HG03045 (cell line): ENCODE measurements at regions not wholly inside any gene's neighbourhood (a gene's known extent, or its start where the extent isn't known, plus 50 kb on each side); places are given as distances from the start of the nearest gene placed in this dataset.
"Not testable (repeated sequence)": the region's sequence is repeated elsewhere in the genome, so short reads cannot be mapped to it uniquely, and the experiment has no call there.

Experiments
- ATAC-seq: cut with Tn5 transposase; IDR thresholded peaks from one replicate; pipeline ENCODE4 v1.9.1; 2021; ENCODE audit warnings: mild to moderate bottlenecking, moderate library complexity; ENCODE audit not compliant: unreplicated experiment

GRCh38 chr7:47191316-47191715 is 390.6 kb downstream of the TNS3 start:
- ATAC-seq: no peak

GRCh38 chr7:47190462-47190861 is 391.4 kb downstream of the TNS3 start:
- ATAC-seq: no peak

GRCh38 chr7:47188653-47189315 is 393.1 kb downstream of the TNS3 start:
- no peak for ATAC-seq

GRCh38 chr7:47188136-47188535 is 393.8 kb downstream of the TNS3 start:
- ATAC-seq: no peak

GRCh38 chr7:47186316-47186715 is 395.6 kb downstream of the TNS3 start:
- no peak for ATAC-seq

- no peak for ATAC-seq
Observed at GRCh38 chr7:47185839-47186238, 396.1 kb downstream of the TNS3 start.

- ATAC-seq: no peak
Observed at GRCh38 chr7:47185170-47185569, 396.7 kb downstream of the TNS3 start.

GRCh38 chr7:47183862-47184590 is 397.9 kb downstream of the TNS3 start:
- no peak for ATAC-seq

GRCh38 chr7:47181746-47182361 is 400.1 kb downstream of the TNS3 start:
- ATAC-seq: no peak

- no peak for ATAC-seq
Observed at GRCh38 chr7:47180516-47180826, 401.4 kb downstream of the TNS3 start.

GRCh38 chr7:47179812-47180515 is 401.9 kb downstream of the TNS3 start:
- no peak for ATAC-seq

- not testable (repeated sequence) for ATAC-seq
Observed at GRCh38 chr7:47172602-47173539, 409.0 kb downstream of the TNS3 start.

GRCh38 chr7:47170516-47170915 is 411.4 kb downstream of the TNS3 start:
- no peak for ATAC-seq

GRCh38 chr7:47154791-47155190 is 427.1 kb downstream of the TNS3 start:
- ATAC-seq: no peak

GRCh38 chr7:47153576-47153975 is 428.3 kb downstream of the TNS3 start:
- no peak for ATAC-seq

- ATAC-seq: no peak
Observed at GRCh38 chr7:47153058-47153457, 428.9 kb downstream of the TNS3 start.

GRCh38 chr7:47152307-47152706 is 429.6 kb downstream of the TNS3 start:
- no peak for ATAC-seq

- ATAC-seq: no peak
Observed at GRCh38 chr7:47150497-47151260, 431.2 kb downstream of the TNS3 start.

- ATAC-seq: no peak
Observed at GRCh38 chr7:47149971-47150370, 431.9 kb downstream of the TNS3 start.
